Sigmoid colon (tissue), 4 donors: ENCODE measurements at regions not wholly inside any gene's neighbourhood (a gene's known extent, or its start where the extent isn't known, plus 50 kb on each side); places are given as distances from the start of the nearest gene placed in this dataset.
"Not testable (repeated sequence)": the region's sequence is repeated elsewhere in the genome, so short reads cannot be mapped to it uniquely, and the experiment has no call there.

Experiments
- EP300 ChIP-seq, 4 donors: sonication (generic); formaldehyde crosslinking; IDR thresholded peaks; one replicate each; pipeline ENCODE4 v1.6.1; 2017; ENCODE audit warnings: antibody characterized with exemption in 4 of 4
- POLR2A ChIP-seq, 2 donors: fragments of 450-650 bp; IDR thresholded peaks; one replicate each; pipeline ENCODE4 v1.6.1; 2016; ENCODE audit warnings: antibody characterized with exemption in 2 of 2, mild to moderate bottlenecking in 2 of 2, moderate library complexity in 2 of 2
- TF ChIP-seq, protein P1 (sequence below), 4 experiments: fragments of 450-650 bp in 3 of 4; fragments of 200-600 bp in 1 of 4; IDR thresholded peaks; one replicate each; pipeline ENCODE4 v1.5.1; 2016 to 2019; ENCODE audit warnings: antibody characterized with exemption in 4 of 4, mild to moderate bottlenecking in 3 of 4, moderate library complexity in 2 of 4

GRCh38 chr5:1710091-1710490 is 89.5 kb downstream of the MRPL36 start:
- TF ChIP-seq, protein P1, sequence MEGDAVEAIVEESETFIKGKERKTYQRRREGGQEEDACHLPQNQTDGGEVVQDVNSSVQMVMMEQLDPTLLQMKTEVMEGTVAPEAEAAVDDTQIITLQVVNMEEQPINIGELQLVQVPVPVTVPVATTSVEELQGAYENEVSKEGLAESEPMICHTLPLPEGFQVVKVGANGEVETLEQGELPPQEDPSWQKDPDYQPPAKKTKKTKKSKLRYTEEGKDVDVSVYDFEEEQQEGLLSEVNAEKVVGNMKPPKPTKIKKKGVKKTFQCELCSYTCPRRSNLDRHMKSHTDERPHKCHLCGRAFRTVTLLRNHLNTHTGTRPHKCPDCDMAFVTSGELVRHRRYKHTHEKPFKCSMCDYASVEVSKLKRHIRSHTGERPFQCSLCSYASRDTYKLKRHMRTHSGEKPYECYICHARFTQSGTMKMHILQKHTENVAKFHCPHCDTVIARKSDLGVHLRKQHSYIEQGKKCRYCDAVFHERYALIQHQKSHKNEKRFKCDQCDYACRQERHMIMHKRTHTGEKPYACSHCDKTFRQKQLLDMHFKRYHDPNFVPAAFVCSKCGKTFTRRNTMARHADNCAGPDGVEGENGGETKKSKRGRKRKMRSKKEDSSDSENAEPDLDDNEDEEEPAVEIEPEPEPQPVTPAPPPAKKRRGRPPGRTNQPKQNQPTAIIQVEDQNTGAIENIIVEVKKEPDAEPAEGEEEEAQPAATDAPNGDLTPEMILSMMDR (IDR thresholded peaks at IDR 0.05) = not testable (repeated sequence)
- not testable (repeated sequence) for TF ChIP-seq POLR2A, EP300 (IDR thresholded peaks at IDR 0.05)
